NCI-H1930 (cell line): ENCODE measurements at regions not wholly inside any gene's neighbourhood (a gene's known extent, or its start where the extent isn't known, plus 50 kb on each side); places are given as distances from the start of the nearest gene placed in this dataset.

Source experiments
- DNase-seq, 2 experiments: peaks; one replicate each; lab custom pipeline; 2025; lab: John Stamatoyannopoulos, UW

DNA sequence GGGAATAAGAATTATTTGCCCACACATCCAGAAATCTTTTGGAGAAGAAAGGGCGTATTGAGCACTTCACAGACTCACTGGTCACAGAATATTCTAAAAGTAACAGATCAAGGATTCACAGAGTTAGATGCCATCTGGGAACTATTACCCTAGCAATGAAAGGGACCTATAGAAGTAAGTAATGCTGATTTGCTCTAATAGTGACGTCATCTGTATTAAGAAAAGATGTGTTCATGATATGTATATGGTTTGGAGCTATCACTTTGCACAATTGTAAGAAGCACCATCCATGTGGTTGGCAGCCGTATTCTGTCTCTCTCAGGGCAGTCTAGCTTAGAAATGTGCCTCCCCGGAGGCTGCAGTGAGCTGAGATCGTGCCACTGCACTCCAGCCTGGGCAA is 52.8 kb upstream of the SV2C start:
- DNase-seq: no peak

DNA sequence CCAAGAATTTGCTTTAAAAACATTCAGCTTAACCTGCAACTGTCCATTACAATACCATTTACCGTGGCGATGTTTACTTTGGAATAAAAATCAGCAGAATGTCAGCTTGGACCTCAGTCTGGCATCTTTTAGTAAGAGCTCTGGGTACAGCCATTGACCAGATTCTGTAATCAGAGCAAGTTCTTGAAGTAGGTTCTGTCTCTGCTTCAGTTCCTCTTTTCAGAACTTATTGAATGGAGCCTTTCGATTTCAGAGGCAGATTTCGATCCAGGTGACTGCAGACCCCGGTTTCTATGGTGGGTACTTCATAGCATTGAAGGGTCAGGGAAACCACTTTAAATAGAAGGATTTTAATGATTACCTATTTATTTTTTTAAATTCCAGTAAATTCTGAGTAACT is 53.4 kb upstream of the SV2C start:
- no peak for DNase-seq

DNA sequence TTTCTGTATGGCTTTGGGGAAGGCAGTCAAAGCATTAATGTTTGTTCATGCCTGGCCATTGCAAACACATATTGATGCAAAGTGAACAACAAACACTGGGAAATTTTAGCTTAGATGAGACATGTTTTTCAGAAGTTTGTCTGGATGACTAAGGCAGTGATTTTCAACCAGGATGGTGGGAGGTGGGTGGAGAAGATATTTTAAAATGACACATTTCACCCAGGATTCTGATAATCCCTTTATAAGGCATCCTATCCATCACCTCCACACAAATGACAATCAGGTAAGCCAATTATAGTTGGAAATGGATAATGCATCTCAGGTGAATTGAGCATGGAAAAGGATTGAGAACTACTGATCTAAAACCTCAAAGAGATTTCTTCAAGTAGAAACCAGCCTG is 57.4 kb upstream of the SV2C start:
- DNase-seq: no peak

DNA sequence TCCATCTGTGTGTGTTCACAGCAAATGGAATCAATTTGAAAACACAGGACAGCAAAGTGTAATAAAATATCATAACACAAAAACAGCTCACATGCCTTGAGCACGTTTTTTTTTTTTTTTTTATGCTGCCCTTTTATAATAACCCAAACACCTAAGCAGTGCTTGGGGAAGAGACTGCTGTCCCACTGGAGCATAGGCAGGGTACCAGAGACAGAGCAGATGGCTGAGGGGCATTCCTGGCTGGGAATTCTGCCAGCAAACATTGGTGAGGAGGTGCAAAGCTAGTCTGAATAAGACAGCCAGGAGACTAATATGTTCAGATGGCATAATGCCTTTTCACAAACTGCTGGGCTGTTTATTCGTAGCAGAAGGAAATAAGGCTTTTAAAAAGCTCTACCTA is 58.1 kb upstream of the SV2C start:
- DNase-seq: no peak

DNA sequence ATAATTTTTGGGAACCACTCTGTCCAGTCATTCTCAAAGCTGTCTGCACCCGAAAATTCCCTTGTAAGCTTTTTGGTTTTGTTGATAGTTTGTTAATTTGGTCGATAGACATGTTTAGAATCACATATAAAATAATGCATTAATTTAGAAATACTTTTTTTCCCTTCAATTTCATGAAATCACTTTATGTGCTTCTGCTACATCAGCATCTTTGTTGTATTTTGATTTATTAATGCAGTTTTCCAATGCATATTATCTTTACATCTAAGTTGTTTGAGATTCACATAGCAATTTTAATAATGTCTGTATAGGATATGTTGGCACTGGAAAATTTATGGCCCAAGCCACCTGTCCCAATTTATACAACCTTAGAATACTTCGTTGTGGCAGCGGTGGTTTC is 60.6 kb upstream of the SV2C start:
- no peak for DNase-seq

DNA sequence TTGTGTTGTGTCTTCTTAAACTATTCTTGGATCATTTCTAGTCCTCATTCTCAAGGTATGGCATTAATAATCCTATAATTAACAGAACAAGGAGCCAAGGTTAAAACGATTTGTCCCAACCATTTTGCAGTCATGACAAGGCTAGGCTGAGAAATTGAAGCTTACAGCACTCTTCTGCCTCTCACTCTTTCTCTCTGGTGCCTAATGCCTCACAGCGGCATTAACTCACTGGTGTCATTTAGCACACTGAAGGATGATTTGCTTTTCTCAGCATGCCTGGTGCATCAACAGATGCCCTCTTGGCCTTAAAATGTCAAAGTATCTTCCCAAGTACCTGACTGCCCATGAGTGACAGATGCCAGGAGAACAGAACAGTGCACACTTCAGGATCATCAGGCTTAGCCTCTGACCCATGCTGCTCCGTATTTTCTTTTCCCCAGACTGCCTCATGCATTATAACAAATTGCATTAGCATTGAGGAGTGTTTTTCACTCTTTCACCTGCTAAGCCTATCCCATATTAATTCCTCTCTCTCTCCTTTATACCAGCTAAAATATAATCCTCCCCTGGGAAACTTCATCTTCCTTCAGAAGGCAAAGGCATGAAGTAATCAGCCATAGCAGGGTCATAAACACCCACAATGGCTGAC is 61.1 kb upstream of the SV2C start:
- DNase-seq: no peak

DNA sequence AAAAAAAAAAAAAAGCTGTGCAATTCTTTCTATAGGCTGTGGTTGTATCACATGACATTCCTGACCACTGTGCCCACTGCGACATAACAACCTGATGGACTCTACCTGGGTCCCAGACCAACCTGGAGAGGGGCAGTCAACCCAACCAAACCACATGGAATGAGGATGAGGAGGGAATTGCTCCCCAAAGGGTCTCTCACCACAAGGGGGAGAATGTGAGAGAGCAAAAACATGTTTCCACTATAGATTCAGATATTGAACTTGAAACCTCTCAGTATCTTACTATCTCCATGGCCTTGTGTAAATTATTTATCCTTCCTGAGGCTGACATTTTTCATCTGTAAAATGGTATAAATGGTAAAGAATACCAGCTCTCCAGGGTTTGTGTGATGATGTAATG is 66.9 kb upstream of the SV2C start:
- no peak for DNase-seq

DNA sequence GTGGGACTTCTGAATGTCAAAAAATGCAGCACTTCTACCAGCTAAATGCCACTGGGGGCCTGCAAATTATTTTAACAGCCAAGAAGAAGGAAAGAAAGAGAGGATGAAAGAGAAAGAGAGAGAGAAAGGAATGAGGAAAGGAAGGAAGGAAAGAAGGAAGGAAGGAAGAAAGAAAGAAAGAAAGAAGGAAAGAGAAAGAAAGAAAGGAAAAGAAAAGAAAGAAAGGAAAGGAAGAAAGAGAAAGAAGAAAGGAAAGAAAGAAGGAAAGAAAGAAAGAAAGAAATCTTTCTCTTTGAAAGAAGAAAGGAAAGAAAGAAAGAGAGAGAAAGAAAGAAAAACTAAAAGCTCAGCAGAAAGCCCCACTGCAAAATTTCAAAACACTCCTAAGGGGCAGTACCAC is 69.2 kb upstream of the SV2C start:
- no peak for DNase-seq

DNA sequence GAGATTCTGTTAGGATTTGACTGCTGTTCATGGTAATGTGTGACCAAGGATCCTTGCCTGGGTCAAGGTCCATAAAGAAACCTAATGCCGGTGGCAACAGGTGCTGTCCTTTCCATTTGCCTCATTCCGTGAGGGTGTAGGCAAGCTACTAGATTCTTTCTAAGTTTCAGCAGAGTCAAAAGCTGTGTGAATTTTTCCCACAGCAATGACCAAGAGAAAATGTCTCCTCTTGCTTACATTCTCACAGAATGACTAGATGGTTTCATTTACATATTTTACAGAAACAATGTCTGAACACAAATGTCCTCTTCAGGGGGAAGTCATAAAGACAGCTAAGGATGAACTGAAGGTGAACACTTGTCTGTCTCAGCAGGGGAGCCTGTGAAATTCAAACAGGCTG is 75.3 kb upstream of the SV2C start:
- DNase-seq: no peak

DNA sequence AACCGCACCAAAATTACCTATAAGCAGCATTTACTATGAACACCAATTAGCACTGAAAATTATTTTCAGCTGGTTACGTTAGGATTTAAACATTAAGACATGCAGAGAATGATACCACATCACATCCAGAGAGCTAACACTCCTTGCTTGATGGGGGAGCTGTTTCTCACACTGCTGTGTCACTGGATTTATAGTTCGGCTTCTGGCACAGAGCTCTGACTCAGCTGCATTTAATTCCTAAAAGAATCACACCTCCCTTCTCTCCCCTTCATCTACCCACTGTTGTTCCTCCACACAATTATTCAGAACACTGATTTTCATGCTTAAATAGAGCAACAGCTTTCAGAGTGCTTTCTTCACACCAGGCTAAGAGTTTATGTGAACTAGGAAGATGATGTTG is 82.6 kb upstream of the SV2C start:
- DNase-seq: no peak

DNA sequence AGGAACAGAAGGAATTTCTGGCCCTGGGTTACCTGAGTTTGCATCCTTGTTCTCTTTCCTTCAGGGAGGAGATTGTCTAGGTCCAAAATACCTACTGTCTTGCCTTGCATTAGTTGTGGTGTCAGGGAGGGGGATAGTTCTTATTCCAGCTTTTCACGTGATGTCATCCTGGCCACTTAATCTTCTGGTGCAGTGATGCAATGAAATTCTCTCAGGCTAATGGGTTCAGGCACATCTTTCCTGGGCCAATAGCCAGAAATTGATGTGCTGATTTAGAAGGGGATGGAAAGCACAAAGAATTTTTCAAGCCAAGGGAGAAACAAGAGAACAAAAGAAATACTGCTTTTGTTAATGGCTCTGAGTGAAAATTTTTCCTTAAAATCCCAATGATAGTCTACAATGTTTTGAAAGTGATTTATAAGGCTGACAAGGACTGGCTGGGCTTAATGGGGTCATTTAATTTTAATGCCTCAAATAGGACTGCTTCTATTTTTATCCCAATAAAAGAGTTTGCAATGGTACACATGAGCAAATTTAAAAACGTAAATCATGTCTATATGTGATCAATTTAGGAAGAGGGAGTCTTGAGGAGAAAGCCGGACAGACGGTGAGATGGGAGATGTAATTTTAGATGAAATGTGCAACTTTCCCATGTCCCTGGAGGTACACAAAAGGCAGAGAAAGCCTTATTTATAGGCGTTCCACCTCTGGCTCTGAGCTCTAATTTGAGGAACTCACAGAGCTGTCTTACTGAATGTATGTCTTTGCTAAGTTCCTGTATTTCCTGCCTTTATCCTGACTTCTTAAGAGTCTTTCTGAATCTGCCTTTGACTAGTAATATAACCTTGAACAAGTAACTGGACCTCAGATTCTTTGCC is 89.3 kb upstream of the SV2C start:
- DNase-seq: no peak

DNA sequence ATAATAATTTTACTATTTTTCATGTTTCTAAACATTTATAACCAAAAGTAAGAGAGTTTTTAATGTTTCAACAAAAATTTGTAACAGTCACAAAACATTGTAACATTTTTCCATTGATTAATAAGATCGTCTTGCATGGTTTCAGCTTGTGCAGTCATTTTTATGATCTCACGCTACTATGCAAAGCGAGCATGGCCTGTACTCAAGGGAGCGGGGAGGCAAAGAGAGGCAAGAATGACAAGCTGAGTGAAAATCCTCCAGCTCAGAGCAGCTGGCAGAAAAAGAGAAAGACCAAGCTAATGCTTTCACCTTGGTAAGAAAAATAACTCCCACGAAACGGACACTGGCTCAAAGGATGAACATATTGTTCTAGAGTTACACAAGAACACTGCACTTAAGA is 90.0 kb upstream of the SV2C start:
- DNase-seq: no peak

DNA sequence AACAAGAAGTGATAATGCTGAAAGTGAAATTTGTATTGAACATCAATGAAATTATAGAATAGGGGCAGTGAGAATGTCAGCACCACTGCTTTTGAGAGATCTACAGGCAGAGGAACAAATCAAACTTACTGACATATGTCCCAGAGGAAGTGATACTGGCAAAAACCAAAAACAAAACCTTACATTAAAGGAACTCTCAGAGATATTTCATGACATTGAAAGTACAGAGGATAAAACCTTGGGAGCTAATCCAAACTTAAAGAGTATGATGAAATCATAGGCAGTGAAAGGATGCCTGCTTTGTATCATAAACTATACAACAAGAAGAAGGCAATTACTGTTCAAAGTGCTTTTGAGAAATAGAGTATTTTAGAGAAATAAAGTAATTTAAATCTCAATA is 90.4 kb upstream of the SV2C start:
- no peak for DNase-seq

DNA sequence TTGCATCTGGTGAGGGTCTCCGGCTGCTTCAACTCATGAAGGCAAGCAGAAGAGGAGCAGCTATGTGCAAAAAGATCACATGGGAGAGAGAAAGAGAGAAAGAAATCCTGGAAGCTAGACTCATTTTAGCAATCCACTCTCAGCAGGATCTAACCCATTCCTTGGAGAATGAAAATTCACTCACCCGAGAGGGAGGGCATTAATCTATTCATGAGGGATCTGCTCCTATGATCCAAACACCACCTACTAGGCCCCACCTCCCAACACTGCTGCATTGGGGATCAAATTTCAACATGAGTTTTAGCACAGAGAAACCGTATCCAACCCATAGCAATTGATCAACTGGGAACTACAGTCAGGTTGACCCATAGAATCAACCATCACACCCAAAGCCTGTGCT is 98.1 kb upstream of the SV2C start:
- no peak for DNase-seq

DNA sequence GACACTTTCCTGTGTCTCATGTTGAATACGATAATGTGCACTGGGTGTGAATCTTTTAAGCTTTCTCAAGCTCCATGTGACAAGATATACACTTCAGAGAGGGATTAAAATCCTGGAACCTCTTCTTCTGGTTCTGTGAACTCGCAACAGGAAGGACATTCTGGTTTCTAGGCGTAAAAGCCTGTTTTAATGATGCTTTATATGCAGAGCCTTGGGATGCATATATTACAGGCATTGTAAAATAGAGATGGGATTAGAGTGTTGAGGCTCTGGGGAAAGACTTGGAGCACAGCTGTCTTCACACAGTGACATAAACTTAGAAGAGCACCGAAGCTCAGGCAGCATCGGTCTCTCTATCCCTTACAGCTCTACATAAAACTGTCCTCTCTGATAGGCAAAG is 107.7 kb upstream of the SV2C start:
- no peak for DNase-seq

DNA sequence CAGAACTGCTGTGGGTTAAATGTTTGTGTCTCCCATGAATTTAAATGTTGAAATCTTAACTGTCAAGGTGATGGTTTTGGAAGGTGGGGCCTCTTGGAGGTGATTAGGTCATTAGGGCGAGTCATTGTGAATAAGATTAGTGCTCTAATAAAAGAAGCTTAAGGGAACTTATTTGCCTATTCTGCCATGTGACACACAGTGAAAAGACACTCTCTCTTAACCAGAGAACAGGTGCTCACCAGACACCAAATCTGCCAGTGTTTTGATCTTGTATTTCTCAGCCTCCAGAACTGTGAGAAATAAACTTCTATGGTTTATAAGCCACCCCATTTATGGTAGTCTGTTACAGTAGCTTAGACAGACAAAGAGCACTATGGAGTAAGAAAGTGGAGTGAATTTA is 117.9 kb upstream of the SV2C start:
- no peak for DNase-seq

DNA sequence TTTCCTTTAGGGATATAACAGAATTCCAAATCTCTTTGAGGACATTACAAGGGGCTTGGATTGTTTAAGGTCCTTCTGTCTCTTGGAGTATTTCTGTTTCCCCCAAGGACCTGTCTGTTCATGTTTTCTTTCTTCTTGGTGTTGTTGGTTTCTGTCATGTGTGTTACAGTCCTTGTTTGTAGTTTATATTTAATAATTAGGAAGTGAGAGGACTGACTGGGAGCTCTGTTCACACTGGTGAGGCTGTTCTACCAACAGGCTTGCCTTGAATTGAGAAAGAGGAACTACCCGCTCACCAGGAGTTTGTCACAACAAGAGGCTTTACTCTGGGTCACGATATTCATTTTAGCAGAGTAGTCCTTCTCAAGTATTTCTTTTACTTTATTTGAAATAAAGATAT is 119.2 kb upstream of the SV2C start:
- DNase-seq: no peak

DNA sequence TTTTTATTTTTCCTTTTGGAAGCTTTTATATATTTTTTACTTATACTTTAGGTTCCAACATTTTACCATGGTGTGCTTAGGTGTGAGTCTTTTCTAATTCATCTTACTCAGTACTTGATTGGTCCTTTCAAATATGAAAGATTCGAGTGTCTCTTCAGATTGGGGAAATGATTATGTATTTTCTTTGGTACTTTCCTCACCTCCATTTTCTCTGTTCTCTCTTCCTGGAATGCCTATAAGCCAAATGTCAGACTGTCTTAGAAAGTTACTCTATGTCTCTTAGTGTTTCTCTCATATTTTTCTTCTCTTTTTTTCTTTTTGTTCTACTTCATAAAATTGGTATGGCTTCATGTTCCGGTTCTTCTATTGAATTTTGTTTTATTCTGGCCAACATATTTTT is 119.6 kb upstream of the SV2C start:
- no peak for DNase-seq

DNA sequence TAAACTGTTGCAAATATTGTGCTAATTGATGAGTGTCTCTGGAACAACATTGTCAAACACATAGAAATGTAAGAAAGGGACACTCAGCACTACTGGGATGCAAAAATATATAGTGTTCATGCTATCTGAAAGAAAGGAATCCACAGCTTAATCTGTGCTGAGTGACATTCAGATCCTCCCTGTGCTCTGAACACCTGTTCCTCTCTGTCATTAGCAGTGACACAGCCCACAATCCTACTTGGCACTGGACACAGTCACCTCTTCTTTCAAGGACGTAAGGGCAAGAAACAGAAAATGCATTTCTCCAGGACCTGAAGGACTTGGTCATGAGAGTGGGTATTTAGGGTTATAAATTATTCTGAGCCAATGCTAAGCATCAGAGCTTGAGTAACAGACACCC is 121.4 kb upstream of the SV2C start:
- no peak for DNase-seq

DNA sequence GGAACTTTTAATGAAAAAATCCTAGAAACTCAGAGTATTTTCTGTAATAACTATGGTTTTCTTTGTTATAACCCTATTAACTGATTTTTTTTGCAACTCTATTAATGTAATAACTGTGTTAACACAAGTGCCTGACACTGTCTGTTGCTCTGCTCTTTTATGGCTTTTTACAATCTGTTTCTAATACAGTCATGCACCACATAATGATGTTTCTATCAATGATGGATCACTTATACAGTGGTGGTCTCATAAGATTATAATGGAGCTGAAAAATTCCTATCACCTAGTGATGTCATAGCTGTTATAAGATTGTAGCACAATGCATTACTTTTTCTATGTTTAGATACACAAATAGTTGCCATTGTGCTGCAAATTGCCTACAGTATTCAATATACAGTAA is 123.1 kb upstream of the SV2C start:
- no peak for DNase-seq

DNA sequence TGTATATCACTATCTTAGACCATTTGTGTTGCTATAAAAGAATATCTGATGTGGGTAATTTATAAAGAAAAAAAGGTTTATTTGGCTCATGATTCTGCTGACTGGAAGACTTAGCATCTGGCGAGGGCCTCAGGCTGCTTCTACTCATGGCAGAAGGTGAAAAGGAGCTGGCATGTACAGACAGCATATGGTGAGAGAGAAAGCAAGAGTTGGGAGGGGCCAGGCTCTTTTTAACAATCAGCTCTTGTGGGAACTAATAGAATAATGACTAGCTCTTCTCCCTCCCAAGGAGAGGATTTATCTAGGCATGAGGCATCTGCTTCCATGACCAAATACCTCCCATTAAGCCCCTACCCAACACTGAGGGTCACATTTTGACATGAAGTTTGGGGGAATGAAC is 130.2 kb upstream of the SV2C start:
- no peak for DNase-seq

DNA sequence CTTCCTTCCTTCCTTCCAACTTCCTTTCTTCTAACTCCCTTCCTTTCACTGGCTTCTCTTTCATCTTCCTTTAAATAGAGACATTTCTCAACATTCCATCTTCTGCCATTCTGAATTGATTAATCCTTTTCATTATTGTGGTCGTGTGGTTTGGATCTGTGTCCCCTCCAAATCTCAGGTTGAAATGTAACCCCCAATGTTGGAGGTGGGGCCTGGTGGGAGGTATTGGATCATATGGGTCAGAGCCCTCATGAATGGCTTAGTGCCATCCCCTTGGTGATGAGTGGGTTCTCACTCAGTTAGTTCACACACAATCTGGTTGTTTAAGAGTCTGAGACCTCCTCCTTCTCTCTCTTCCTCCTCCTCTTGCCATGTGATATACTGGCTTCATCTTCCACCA is 130.9 kb upstream of the SV2C start:
- DNase-seq: no peak

DNA sequence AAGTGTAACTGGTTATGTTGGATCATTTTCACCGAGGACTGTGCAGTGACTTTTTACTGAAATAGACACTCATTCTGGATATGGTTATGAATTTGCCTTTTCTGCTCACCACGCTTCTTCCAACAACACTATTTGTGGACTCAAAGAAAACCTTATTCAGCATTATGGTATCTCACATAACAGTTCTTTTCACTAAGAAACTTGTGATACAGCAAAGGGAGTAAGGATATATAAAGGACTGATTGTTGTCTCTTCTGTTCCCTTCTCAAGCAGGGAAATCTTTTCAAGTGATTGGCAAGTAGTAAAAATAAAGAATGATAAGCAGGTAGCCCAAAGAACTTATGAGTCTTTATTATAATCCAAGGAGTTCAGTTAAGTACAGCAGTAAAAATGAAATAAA is 131.5 kb upstream of the SV2C start:
- DNase-seq: no peak

DNA sequence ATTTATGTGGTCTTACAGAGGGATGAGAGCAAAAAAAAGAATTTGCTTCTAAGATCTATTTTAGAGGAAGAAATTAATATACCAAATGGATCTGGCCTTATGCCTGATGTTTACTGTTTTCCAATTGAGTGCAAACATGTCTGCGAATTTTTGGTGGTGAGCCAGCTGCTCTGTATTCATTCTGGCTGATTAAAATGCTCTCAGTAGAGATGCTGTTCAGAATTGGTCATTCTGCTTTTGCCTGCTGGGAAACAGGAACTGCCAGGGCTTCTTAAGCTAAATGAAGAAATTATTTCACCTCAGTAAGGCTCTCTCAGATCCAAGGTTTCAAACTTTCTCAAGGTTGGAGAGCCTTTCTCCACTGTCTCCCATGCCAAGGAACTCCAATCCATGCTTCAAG is 132.0 kb upstream of the SV2C start:
- DNase-seq: no peak
